ENCODE measurements at regions not wholly inside any gene's neighbourhood (a gene's known extent, or its start where the extent isn't known, plus 50 kb on each side); places are given as distances from the start of the nearest gene placed in this dataset.

GRCh38 chr1:98366343-98366742, 295.2 kb upstream of the SNX7 start:
- no peaks in the 10 kb centered on the region for H3K79me2 ChIP-seq (replicated peaks; ENCODE audit: insufficient read depth, low read length)
- H3K4me3 ChIP-seq (ENCODE audit: low read length), result no peak overlapping the region
- no peak overlapping the region for H3K4me2 ChIP-seq (ENCODE audit: low read length)
- no peaks in the 10 kb centered on the region for H3F3A ChIP-seq (ENCODE audit: insufficient read depth, low read length, poor library complexity, severe bottlenecking)
- H3K36me3 ChIP-seq (ENCODE audit: insufficient read depth, low read length), result no peaks in the 10 kb centered on the region
- no peak overlapping the region for H3K27ac ChIP-seq (ENCODE audit: low read length)
- TF ChIP-seq POLR2AphosphoS5 (IDR thresholded peaks at IDR 0.05), result no peak
- TF ChIP-seq MXI1 (conservative IDR thresholded peaks at IDR 0.05; ENCODE audit: poor library complexity, severe bottlenecking), result no peak
- no peak for TF ChIP-seq TAF1 (IDR thresholded peaks at IDR 0.05; ENCODE audit: low read depth)
- no peak for TF ChIP-seq EP300 (conservative IDR thresholded peaks at IDR 0.05; ENCODE audit: poor library complexity, severe bottlenecking)
- TF ChIP-seq, protein P1, sequence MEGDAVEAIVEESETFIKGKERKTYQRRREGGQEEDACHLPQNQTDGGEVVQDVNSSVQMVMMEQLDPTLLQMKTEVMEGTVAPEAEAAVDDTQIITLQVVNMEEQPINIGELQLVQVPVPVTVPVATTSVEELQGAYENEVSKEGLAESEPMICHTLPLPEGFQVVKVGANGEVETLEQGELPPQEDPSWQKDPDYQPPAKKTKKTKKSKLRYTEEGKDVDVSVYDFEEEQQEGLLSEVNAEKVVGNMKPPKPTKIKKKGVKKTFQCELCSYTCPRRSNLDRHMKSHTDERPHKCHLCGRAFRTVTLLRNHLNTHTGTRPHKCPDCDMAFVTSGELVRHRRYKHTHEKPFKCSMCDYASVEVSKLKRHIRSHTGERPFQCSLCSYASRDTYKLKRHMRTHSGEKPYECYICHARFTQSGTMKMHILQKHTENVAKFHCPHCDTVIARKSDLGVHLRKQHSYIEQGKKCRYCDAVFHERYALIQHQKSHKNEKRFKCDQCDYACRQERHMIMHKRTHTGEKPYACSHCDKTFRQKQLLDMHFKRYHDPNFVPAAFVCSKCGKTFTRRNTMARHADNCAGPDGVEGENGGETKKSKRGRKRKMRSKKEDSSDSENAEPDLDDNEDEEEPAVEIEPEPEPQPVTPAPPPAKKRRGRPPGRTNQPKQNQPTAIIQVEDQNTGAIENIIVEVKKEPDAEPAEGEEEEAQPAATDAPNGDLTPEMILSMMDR (IDR thresholded peaks at IDR 0.05; ENCODE audit: poor library complexity, severe bottlenecking), result no peak
- no peak for TF ChIP-seq REST (IDR thresholded peaks at IDR 0.05; ENCODE audit: borderline replicate concordance)
- TF ChIP-seq SMC3 (conservative IDR thresholded peaks at IDR 0.05; ENCODE audit: poor library complexity), result no peak
- TF ChIP-seq RAD21 (conservative IDR thresholded peaks at IDR 0.05), result no peak
- TF ChIP-seq EZH2 (IDR thresholded peaks at IDR 0.05; ENCODE audit: borderline replicate concordance, insufficient read depth, low read length, poor library complexity, severe bottlenecking), result no peak
- no peaks in the 10 kb centered on the region for H3K27me3 ChIP-seq (ENCODE audit: insufficient read depth, low read depth, low read length)
- no peak overlapping the region for H3K9ac ChIP-seq (ENCODE audit: low read length)
- no peaks in the 10 kb centered on the region for H3K9me2 ChIP-seq (ENCODE audit: insufficient read depth, low read length)
- no peak overlapping the region for H2AFZ ChIP-seq (ENCODE audit: low read depth, low read length)
- H3K9me3 ChIP-seq (ENCODE audit: low read length), result no peaks in the 10 kb centered on the region
- no peaks in the 10 kb centered on the region for H4K20me1 ChIP-seq (ENCODE audit: insufficient read depth)

GRCh38 chr1:98364544-98364943, 297.0 kb upstream of the SNX7 start:
- H3K9ac ChIP-seq (ENCODE audit: low read length), result no peak overlapping the region
- no peaks in the 10 kb centered on the region for H3F3A ChIP-seq (ENCODE audit: insufficient read depth, low read length, poor library complexity, severe bottlenecking)
- H4K20me1 ChIP-seq (ENCODE audit: insufficient read depth), result no peaks in the 10 kb centered on the region
- no peaks in the 10 kb centered on the region for H3K27me3 ChIP-seq (ENCODE audit: insufficient read depth, low read depth, low read length)
- no peak overlapping the region for H3K4me3 ChIP-seq (ENCODE audit: low read length)
- no peak overlapping the region for H2AFZ ChIP-seq (ENCODE audit: low read depth, low read length)
- H3K27ac ChIP-seq (ENCODE audit: low read length), result no peak overlapping the region
- H3K9me2 ChIP-seq (ENCODE audit: insufficient read depth, low read length), result no peaks in the 10 kb centered on the region
- H3K36me3 ChIP-seq (ENCODE audit: insufficient read depth, low read length), result no peaks in the 10 kb centered on the region
- no peaks in the 10 kb centered on the region for H3K9me3 ChIP-seq (ENCODE audit: low read length)
- no peak overlapping the region for H3K4me2 ChIP-seq (ENCODE audit: low read length)
- TF ChIP-seq POLR2AphosphoS5 (IDR thresholded peaks at IDR 0.05) (no peak), MXI1 (conservative IDR thresholded peaks at IDR 0.05; ENCODE audit: poor library complexity, severe bottlenecking) (no peak), TAF1 (IDR thresholded peaks at IDR 0.05; ENCODE audit: low read depth) (no peak), EZH2 (IDR thresholded peaks at IDR 0.05; ENCODE audit: borderline replicate concordance, insufficient read depth, low read length, poor library complexity, severe bottlenecking) (no peak), EP300 (conservative IDR thresholded peaks at IDR 0.05; ENCODE audit: poor library complexity, severe bottlenecking) (no peak), REST (IDR thresholded peaks at IDR 0.05; ENCODE audit: borderline replicate concordance) (no peak), SMC3 (conservative IDR thresholded peaks at IDR 0.05; ENCODE audit: poor library complexity) (no peak), RAD21 (conservative IDR thresholded peaks at IDR 0.05) (no peak)
- TF ChIP-seq, protein P1 (IDR thresholded peaks at IDR 0.05; ENCODE audit: poor library complexity, severe bottlenecking), result no peak
- no peaks in the 10 kb centered on the region for H3K79me2 ChIP-seq (replicated peaks; ENCODE audit: insufficient read depth, low read length)
